NCI-H128 (cell line): ENCODE measurements at regions not wholly inside any gene's neighbourhood (a gene's known extent, or its start where the extent isn't known, plus 50 kb on each side); places are given as distances from the start of the nearest gene placed in this dataset.
"Not testable (repeated sequence)": the region's sequence is repeated elsewhere in the genome, so short reads cannot be mapped to it uniquely, and the experiment has no call there.

Source experiments
- DNase-seq: peaks from one replicate; lab custom pipeline; 2025; ENCODE audit not compliant: unreplicated experiment; lab: John Stamatoyannopoulos, UW

- DNase-seq = no peak
Observed at GRCh38 chr14:100416921-100417860, 94.1 kb downstream of the SLC25A47 start.

GRCh38 chr14:100419856-100420255, 96.7 kb downstream of the SLC25A47 start:
- DNase-seq = no peak

- no peak for DNase-seq
Observed at GRCh38 chr14:100421756-100422470, 98.8 kb downstream of the SLC25A47 start.

GRCh38 chr14:100422556-100423316, 99.6 kb downstream of the SLC25A47 start:
- DNase-seq = no peak

GRCh38 chr14:100423317-100424010, 100.3 kb downstream of the SLC25A47 start:
- DNase-seq = no peak

- no peak for DNase-seq
Observed at GRCh38 chr14:100424504-100425428, 101.6 kb downstream of the SLC25A47 start.

- DNase-seq = no peak
Observed at GRCh38 chr14:100425429-100425827, 102.3 kb downstream of the SLC25A47 start.

GRCh38 chr14:100426314-100426713, 103.2 kb downstream of the SLC25A47 start:
- no peak for DNase-seq

GRCh38 chr14:100427166-100427565, 104.0 kb downstream of the SLC25A47 start:
- no peak for DNase-seq

GRCh38 chr14:100428727-100429126, 105.6 kb downstream of the SLC25A47 start:
- DNase-seq = no peak

GRCh38 chr14:100429537-100429936, 106.4 kb downstream of the SLC25A47 start:
- no peak for DNase-seq

- no peak for DNase-seq
Observed at GRCh38 chr14:100430571-100430970, 107.4 kb downstream of the SLC25A47 start.

- DNase-seq = not testable (repeated sequence)
Observed at GRCh38 chr14:100431461-100431860, 108.3 kb downstream of the SLC25A47 start.

- DNase-seq = no peak
Observed at GRCh38 chr14:100432652-100433427, 109.7 kb downstream of the SLC25A47 start.

- no peak for DNase-seq
Observed at GRCh38 chr14:100433428-100433814, 110.3 kb downstream of the SLC25A47 start.

- DNase-seq = no peak
Observed at GRCh38 chr14:100434033-100434601, 111.0 kb downstream of the SLC25A47 start.

GRCh38 chr14:100434911-100435438, 111.8 kb downstream of the SLC25A47 start:
- no peak for DNase-seq

GRCh38 chr14:100435459-100435858, 112.3 kb downstream of the SLC25A47 start:
- no peak for DNase-seq
